Suprapubic skin (tissue), 4 donors: ENCODE measurements at regions not wholly inside any gene's neighbourhood (a gene's known extent, or its start where the extent isn't known, plus 50 kb on each side); places are given as distances from the start of the nearest gene placed in this dataset.
A peak's percentile ranks its signal among the peaks of the same experiment; 100 is the strongest.

Experiments
- DNase-seq, 2 donors: peaks; one replicate each; pipeline ENCODE4 v3.0.0-alpha.2; 2019; ENCODE audit warnings: low spot score in 2 of 2
- H3K27ac ChIP-seq: fragments of 200-600 bp; sonication (generic); one replicate; pipeline ENCODE4 v1.5.1; 2019
- H3K27me3 ChIP-seq: fragments of 200-600 bp; sonication (generic); one replicate; pipeline ENCODE4 v1.5.1; 2019
- H3K36me3 ChIP-seq: fragments of 200-600 bp; sonication (generic); one replicate; pipeline ENCODE4 v1.5.1; 2019
- H3K4me1 ChIP-seq: fragments of 200-600 bp; sonication (generic); one replicate; pipeline ENCODE4 v1.5.1; 2019
- H3K4me3 ChIP-seq: fragments of 200-600 bp; sonication (generic); one replicate; pipeline ENCODE4 v1.5.1; 2019; ENCODE audit warnings: mild to moderate bottlenecking
- H3K9me3 ChIP-seq: fragments of 200-600 bp; sonication (generic); one replicate; pipeline ENCODE4 v1.5.1; 2019
- EP300 ChIP-seq: sonication (generic); formaldehyde crosslinking; IDR thresholded peaks from one replicate; pipeline ENCODE4 v1.6.1; 2017; ENCODE audit warnings: antibody characterized with exemption
- POLR2A ChIP-seq, 2 donors: fragments of 450-650 bp; IDR thresholded peaks; one replicate each; pipeline ENCODE4 v1.6.1; 2017; ENCODE audit warnings: antibody characterized with exemption in 2 of 2, mild to moderate bottlenecking in 2 of 2, moderate library complexity in 2 of 2
- POLR2AphosphoS5 ChIP-seq, 3 donors: sonication (generic); formaldehyde crosslinking; IDR thresholded peaks; one replicate each; pipeline ENCODE4 v1.6.1; 2017; ENCODE audit warnings: antibody characterized with exemption in 3 of 3
- WGBS: methylation state at CpG from one replicate; pipeline ENCODE4 v1.1.5; 2018; 5-methylcytosine and 5-hydroxymethylcytosine counted together
- TF ChIP-seq, protein P1 (sequence below), 2 donors: fragments of 200-600 bp in 1 of 2; fragments of 450-650 bp in 1 of 2; sonication (generic) in 1 of 2; IDR thresholded peaks; one replicate each; pipeline ENCODE4 v1.5.1; 2016 to 2019; ENCODE audit warnings: antibody characterized with exemption in 2 of 2, mild to moderate bottlenecking in 1 of 2, moderate library complexity in 1 of 2

GRCh38 chr1:106613861-106614260, 442.6 kb upstream of the PRMT6 start:
- DNase-seq = no peak
- Histone ChIP-seq H3K9me3 (no peaks in the 10 kb centered on the region), H3K27me3 (no peaks in the 10 kb centered on the region), H3K36me3 (no peaks in the 10 kb centered on the region), H3K4me3 (no peak overlapping the region), H3K27ac (no peak overlapping the region), H3K4me1 (no peaks in the 10 kb centered on the region)
- WGBS = 72% methylated on average over 5 of the region's 5 CpGs
- TF ChIP-seq, protein P1, sequence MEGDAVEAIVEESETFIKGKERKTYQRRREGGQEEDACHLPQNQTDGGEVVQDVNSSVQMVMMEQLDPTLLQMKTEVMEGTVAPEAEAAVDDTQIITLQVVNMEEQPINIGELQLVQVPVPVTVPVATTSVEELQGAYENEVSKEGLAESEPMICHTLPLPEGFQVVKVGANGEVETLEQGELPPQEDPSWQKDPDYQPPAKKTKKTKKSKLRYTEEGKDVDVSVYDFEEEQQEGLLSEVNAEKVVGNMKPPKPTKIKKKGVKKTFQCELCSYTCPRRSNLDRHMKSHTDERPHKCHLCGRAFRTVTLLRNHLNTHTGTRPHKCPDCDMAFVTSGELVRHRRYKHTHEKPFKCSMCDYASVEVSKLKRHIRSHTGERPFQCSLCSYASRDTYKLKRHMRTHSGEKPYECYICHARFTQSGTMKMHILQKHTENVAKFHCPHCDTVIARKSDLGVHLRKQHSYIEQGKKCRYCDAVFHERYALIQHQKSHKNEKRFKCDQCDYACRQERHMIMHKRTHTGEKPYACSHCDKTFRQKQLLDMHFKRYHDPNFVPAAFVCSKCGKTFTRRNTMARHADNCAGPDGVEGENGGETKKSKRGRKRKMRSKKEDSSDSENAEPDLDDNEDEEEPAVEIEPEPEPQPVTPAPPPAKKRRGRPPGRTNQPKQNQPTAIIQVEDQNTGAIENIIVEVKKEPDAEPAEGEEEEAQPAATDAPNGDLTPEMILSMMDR (IDR thresholded peaks at IDR 0.05) = no peak
- TF ChIP-seq POLR2AphosphoS5 (IDR thresholded peaks at IDR 0.05) (no peak), POLR2A (IDR thresholded peaks at IDR 0.05) (no peak), EP300 (no peak)

GRCh38 chr1:106615473-106615872, 441.0 kb upstream of the PRMT6 start:
- TF ChIP-seq EP300 (no peak), POLR2AphosphoS5 (IDR thresholded peaks at IDR 0.05) (no peak), POLR2A (IDR thresholded peaks at IDR 0.05) (no peak)
- TF ChIP-seq, protein P1 (IDR thresholded peaks at IDR 0.05) = no peak
- Histone ChIP-seq H3K36me3 (no peaks in the 10 kb centered on the region), H3K27me3 (no peaks in the 10 kb centered on the region), H3K9me3 (no peaks in the 10 kb centered on the region), H3K4me1 (no peaks in the 10 kb centered on the region), H3K27ac (no peak overlapping the region), H3K4me3 (no peak overlapping the region)
- WGBS = 63% methylated on average over 2 of the region's 2 CpGs
- no peak for DNase-seq

- no peaks in the 10 kb centered on the region for H3K9me3 ChIP-seq
- TF ChIP-seq, protein P1 (IDR thresholded peaks at IDR 0.05) = no peak
- TF ChIP-seq EP300 (no peak), POLR2AphosphoS5 (IDR thresholded peaks at IDR 0.05) (no peak), POLR2A (IDR thresholded peaks at IDR 0.05) (no peak)
- no peak for DNase-seq
- H3K4me3 ChIP-seq = no peak overlapping the region
- no peaks in the 10 kb centered on the region for H3K27me3 ChIP-seq
- H3K36me3 ChIP-seq = no peaks in the 10 kb centered on the region
- WGBS = 66% methylated on average over 5 of the region's 11 CpGs
- no peaks in the 10 kb centered on the region for H3K4me1 ChIP-seq
- no peak overlapping the region for H3K27ac ChIP-seq
Observed at GRCh38 chr1:106619080-106619826, 437.2 kb upstream of the PRMT6 start.

DNA sequence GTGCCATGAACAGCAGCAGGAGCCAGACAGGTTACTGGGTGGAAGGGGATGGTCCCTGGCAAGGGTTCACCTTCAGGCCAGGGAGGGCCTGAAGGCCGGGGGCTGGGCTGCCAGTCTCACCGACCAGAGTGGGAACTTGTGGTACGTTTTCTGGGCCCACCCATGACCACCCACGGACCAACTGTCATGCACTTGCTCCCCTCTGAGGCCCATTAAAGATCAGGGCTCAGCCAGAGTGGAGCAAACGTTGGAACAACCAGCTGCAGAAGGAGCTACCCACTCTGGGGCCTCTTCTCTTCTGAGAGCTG, 436.7 kb upstream of the PRMT6 start:
- TF ChIP-seq POLR2A (IDR thresholded peaks at IDR 0.05) (no peak), EP300 (no peak), POLR2AphosphoS5 (IDR thresholded peaks at IDR 0.05) (no peak)
- TF ChIP-seq, protein P1 (IDR thresholded peaks at IDR 0.05) = no peak
- Histone ChIP-seq H3K4me1 (no peaks in the 10 kb centered on the region), H3K9me3 (no peaks in the 10 kb centered on the region), H3K4me3 (no peak overlapping the region), H3K27ac (no peak overlapping the region), H3K27me3 (no peaks in the 10 kb centered on the region), H3K36me3 (no peaks in the 10 kb centered on the region)
- no peak for DNase-seq
- WGBS = 68% methylated on average over 5 of the region's 5 CpGs

- no peak for DNase-seq
- 56% methylated on average over 7 of the region's 7 CpGs for WGBS
- Histone ChIP-seq H3K36me3 (no peaks in the 10 kb centered on the region), H3K27me3 (no peaks in the 10 kb centered on the region), H3K27ac (no peak overlapping the region), H3K4me3 (no peak overlapping the region), H3K9me3 (no peaks in the 10 kb centered on the region), H3K4me1 (no peaks in the 10 kb centered on the region)
- peak in 1 of 3 donors; percentile 14 for TF ChIP-seq POLR2AphosphoS5 (IDR thresholded peaks at IDR 0.05)
- TF ChIP-seq, protein P1 (IDR thresholded peaks at IDR 0.05) = no peak
- TF ChIP-seq EP300 = no peak
- no peak for TF ChIP-seq POLR2A (IDR thresholded peaks at IDR 0.05)
Observed at GRCh38 chr1:106620521-106620954, 435.9 kb upstream of the PRMT6 start.
